GM18526 (cell line): ENCODE measurements at regions not wholly inside any gene's neighbourhood (a gene's known extent, or its start where the extent isn't known, plus 50 kb on each side); places are given as distances from the start of the nearest gene placed in this dataset.

Experiments used
- POLR2A ChIP-seq: IDR thresholded peaks from 3 replicates; pipeline ENCODE4 v1.6.1; 2011; ENCODE audit not compliant: insufficient read length; ENCODE audit errors: extremely low read depth

GRCh38 chrX:45524805-45525204 is 324.1 kb upstream of the DIPK2B start:
- TF ChIP-seq POLR2A: no peak

DNA sequence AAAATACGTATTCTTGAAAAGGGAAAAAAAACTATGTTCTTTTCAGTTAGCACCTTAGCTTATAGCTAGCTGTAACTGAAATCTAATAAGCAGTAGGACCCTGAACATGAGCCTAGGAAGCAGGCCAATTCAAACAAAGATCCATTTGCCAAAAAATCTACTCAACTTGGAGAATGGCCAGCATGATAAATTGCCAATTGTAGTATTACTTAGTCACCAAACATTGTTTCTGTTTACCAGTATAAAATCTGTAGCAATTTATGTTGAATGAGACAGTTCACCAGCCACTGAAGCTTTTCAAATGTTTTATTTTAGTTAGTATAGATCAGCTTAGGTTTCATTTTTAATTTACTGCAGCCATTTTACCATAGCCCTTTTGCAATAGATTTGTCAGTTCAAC is 323.6 kb upstream of the DIPK2B start:
- no peak for TF ChIP-seq POLR2A

DNA sequence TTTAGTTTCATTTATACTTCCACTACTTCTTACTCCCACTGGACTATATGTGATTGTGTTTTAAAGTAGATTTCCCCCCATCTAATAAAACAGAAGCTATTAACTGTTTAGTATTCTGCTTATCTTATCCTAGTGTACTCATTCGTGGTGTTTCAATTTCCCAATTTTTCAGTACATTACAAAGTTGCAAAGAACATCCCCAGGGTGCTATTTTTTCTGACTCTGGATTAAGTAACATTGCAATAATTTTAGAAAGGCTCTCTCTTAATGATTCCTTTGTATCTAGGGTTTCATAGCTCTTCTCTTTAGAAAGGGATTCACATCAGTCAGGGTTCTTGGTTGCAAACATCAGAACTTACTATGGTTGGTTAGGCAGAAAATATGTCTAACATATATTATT is 317.9 kb upstream of the DIPK2B start:
- no peak for TF ChIP-seq POLR2A

DNA sequence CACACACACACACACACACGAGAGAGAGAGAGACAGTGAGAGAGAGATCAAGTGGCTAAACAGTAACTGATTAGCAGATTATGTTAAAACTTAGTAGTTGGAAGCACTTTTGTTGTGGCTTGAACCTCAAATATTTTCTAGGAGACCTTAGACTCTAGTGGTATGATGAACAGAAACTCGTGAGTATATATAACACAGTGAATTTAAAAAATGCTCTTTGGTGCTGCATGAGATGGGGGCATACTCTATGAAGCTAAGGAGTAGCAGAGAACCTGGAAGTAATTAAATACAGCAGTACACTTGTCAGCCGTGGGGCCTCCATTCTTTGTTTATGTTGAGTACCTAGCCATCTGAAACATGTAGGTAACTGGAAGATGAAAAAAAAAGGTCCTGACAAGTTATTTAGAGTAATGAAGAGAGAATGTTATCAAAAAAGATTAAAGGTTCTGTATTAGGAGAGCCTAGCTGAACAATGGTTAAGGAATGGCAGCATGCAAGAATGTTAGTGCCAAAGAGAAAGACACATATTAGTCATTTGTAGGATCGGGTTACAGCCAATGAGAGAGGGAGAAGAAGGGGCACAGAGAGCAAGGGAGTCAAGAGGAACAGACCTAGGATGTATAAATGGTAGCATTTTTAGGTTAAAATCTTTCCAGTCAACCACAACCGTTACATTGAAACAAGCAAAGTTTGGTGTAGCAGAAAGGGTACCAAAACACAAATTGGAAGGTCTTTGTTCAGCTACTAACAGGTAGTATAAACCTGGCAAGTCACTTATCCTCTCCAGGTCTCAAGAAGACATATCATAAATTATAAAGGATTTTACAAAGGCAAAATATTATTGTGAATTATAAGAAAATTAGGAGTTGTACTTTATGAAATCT is 316.7 kb upstream of the DIPK2B start:
- no peak for TF ChIP-seq POLR2A

- no peak for TF ChIP-seq POLR2A
These were observed 314.9 kb upstream of the DIPK2B start for GRCh38 chrX:45515262-45516215.

- no peak for TF ChIP-seq POLR2A
These were observed 312.4 kb upstream of the DIPK2B start for GRCh38 chrX:45513042-45513441.

DNA sequence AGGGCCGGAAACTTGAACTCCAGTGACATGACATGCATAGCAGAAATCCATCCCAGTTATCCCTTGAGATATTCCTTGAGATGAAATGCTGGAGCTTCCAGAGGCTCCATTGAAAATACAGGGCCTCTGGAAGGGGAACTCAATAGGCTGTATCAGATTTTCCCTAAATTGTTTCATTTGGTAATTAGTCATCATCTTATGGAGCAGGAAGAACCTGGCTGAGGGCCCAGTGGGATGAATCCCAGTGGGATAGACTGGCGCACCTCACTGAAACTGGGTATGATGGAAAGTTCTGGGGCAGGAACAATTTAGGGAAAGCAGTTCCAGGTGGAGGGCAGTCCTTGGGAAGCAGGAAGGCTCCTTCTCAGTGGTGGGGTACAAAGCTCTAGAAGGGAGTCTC is 307.8 kb upstream of the DIPK2B start:
- no peak for TF ChIP-seq POLR2A

- TF ChIP-seq POLR2A: no peak
These were observed 305.6 kb upstream of the DIPK2B start for GRCh38 chrX:45506149-45506730.

DNA sequence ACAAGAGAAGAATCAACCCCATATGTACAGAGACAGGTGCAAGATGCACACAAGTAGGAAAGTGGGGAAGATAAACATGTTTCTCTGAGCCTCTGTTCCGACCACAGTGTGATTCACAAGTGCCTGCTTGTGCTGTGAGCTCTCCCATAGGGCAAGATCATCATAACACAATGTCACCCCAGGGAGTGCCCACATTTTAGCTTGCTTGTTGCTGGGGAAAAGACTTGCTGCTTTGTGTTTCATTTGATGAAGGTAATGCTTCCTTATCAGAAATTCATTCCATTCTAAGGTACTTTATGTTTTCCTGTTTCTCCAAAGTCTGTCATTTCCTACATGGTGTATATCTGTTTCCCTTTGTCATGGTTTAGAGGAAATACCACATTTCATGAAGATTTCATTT is 304.5 kb upstream of the DIPK2B start:
- TF ChIP-seq POLR2A: no peak

DNA sequence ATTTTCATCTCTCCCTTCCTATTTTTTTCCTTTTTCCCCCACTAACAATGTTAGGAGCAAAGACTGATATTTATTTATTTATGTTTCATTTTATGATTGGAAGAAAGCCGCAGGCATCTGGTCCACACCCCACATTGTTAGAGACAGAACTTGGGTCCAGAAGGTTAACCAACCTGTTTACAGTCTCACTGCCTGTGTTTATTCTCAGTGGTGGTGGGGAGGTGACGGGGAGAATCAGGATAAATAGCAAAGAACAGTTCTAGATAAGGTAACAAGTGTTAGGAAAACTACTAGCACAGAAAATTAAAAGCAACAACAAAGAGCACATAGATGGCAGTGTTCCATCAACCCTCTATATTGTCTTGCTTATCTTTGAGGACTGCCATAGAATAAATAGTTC is 301.7 kb upstream of the DIPK2B start:
- TF ChIP-seq POLR2A: no peak

DNA sequence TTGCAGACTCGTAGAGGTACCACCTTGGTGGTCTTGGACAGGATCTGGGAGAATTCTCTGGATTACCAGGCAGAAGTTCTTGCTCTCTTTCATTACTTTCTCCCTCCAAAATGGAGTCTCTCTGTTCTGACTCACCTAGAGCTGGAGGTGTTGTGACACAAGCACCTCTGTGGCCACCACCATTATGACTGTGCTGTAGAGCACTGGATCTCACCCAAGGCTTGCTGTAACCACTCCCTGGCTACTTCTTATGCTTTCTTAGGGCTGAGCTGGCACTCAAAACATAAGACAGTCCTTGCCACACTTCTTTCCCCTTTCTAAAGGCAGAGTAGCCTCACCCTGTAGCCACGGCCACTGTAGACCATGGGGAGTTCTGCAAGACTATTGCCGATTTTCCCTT is 296.6 kb upstream of the DIPK2B start:
- no peak for TF ChIP-seq POLR2A

DNA sequence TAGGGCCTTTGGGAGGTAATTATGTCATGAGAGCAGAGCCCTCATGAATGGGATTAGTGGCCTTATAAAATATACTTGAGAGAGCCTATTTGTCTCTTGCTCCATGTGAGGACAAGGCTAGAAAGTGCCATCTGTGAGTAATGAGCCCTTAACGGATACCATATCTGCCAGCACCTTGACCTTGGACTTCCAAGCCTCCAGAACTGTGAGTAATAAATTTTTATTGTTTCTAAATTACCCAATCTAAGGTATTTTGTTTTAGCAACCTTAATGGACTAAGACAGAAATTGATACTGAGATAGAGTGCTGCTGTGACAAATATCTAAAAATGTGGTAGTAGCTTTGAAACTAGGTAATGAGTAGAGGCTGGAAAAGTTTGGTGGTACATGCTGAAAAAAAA is 285.0 kb upstream of the DIPK2B start:
- TF ChIP-seq POLR2A: no peak

DNA sequence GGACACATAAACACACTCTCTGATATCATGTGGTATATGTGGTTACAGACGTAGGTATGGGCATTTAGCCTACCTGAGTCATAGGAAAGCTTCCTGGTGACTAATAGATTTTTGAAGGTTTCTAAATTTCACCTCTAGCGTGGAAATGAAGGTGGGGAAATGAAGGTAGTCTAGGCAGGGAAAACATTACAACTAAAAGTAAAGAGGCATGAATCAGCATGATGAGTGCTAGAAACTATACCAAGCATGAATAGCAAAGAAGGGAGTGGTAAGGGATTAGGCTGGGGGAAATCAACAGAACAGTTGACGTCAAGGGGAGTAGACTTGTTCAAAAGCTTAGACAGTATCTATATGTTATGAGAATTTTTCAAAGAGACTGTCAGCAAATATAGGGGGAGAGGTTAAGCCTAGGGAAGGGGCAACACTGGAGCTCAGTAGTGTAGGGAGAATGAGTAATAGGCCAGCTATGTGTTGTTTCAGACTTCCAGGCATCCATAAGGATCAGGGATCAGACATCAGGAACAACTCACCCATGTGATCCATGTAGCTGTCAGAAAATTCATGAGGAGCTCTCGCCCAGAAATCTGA is 279.3 kb upstream of the DIPK2B start:
- TF ChIP-seq POLR2A: no peak

GRCh38 chrX:45479196-45479834 is 278.6 kb upstream of the DIPK2B start:
- no peak for TF ChIP-seq POLR2A

DNA sequence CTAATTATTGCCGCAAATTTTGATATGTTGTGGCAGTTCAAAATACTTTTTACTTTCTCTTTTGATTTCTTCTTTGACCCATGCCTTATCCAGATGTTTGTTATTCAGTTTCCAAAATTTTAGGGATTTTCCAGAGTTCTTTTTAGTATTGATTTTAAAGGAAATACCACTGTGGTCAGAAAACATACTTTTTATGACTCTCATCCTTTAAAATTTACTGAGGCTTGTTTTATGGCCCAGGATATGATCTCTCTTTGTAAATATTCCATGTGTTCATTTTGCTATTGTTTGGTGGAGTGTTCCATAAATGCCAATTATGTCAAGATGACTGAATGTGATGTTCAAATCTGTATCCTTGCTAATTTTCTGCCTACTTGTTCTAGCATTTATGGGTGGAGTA is 272.3 kb upstream of the DIPK2B start:
- no peak for TF ChIP-seq POLR2A
